HepG2 (cell line): ENCODE measurements at regions not wholly inside any gene's neighbourhood (a gene's known extent, or its start where the extent isn't known, plus 50 kb on each side); places are given as distances from the start of the nearest gene placed in this dataset.

ENCODE experiments used
- FOSL2 ChIP-seq: sonication (generic); formaldehyde crosslinking; IDR thresholded peaks from 2 replicates; pipeline ENCODE4 v1.4.0; 2020; ENCODE audit warnings: missing genetic modification reagents
- GPN1 ChIP-seq: sonication (generic); formaldehyde crosslinking; IDR thresholded peaks from 2 replicates; pipeline ENCODE4 v1.5.1; 2020; ENCODE audit warnings: missing genetic modification reagents, borderline replicate concordance
- IKZF1 ChIP-seq: fragments of 450-650 bp; IDR thresholded peaks from 2 replicates; pipeline ENCODE4 v1.7.1; 2016
- IKZF5 ChIP-seq: IDR thresholded peaks from 2 replicates; pipeline ENCODE4 v1.6.1; 2018; ENCODE audit warnings: missing genetic modification reagents, mild to moderate bottlenecking, missing compliant biosample characterization
- NRL ChIP-seq: sonication (generic); formaldehyde crosslinking; IDR thresholded peaks from 2 replicates; pipeline ENCODE4 v1.5.0; 2020; ENCODE audit warnings: missing genetic modification reagents, mild to moderate bottlenecking, moderate library complexity, borderline replicate concordance
- PATZ1 ChIP-seq: sonication (generic); formaldehyde crosslinking; IDR thresholded peaks from 2 replicates; pipeline ENCODE4 v1.4.0; 2020; ENCODE audit warnings: missing genetic modification reagents
- SP2 ChIP-seq: sonication (generic); formaldehyde crosslinking; IDR thresholded peaks from 2 replicates; pipeline ENCODE4 v1.5.1; 2020; ENCODE audit warnings: mild to moderate bottlenecking, missing genetic modification reagents
- SRF ChIP-seq: IDR thresholded peaks from 2 replicates; pipeline ENCODE4 v1.6.1; 2011; ENCODE audit warnings: mild to moderate bottlenecking, low read depth, low read length, moderate library complexity
- U2AF1 ChIP-seq: fragments of 200-400 bp; formaldehyde crosslinking; optimal IDR thresholded peaks from 2 replicates; pipeline ENCODE3; 2017; ENCODE audit warnings: mild to moderate bottlenecking, low read depth, low read length
- ZBTB34 ChIP-seq: sonication (generic); formaldehyde crosslinking; IDR thresholded peaks from 2 replicates; pipeline ENCODE4 v1.8.0; 2022; ENCODE audit warnings: mild to moderate bottlenecking, missing genetic modification reagents
- ZBTB8A ChIP-seq: sonication (generic); formaldehyde crosslinking; IDR thresholded peaks from 2 replicates; pipeline ENCODE4 v1.4.0; 2020; ENCODE audit warnings: mild to moderate bottlenecking, low read depth, missing genetic modification reagents, borderline replicate concordance
- ZHX1 ChIP-seq: sonication (generic); formaldehyde crosslinking; IDR thresholded peaks from 2 replicates; pipeline ENCODE4 v1.8.1; 2022; ENCODE audit warnings: low read depth, mild to moderate bottlenecking, missing genetic modification reagents
- ZIK1 ChIP-seq: sonication (generic); formaldehyde crosslinking; IDR thresholded peaks from 2 replicates; pipeline ENCODE4 v1.5.0; 2020; ENCODE audit warnings: mild to moderate bottlenecking, low read depth, missing genetic modification reagents, borderline replicate concordance
- ZNF44 ChIP-seq: sonication (generic); formaldehyde crosslinking; IDR thresholded peaks from 2 replicates; pipeline ENCODE4 v1.5.1; 2020; ENCODE audit warnings: mild to moderate bottlenecking, missing genetic modification reagents
- ZSCAN5A ChIP-seq: sonication (generic); formaldehyde crosslinking; IDR thresholded peaks from 2 replicates; pipeline ENCODE4 v1.8.0; 2022; ENCODE audit warnings: mild to moderate bottlenecking, missing genetic modification reagents, borderline replicate concordance

- TF ChIP-seq ZBTB34 (CRISPR knock-in tag) (no peak), PATZ1 (CRISPR knock-in tag) (peak; percentile 40; the same call in 1 of the 2 replicates), FOSL2 (peak; percentile 17; the same call in 1 of the 2 replicates), SRF (no peak), SP2 (CRISPR knock-in tag) (peak; percentile 59; the same call in 1 of the 2 replicates), ZNF44 (CRISPR knock-in tag) (no peak), IKZF5 (CRISPR knock-in tag) (peak; percentile 24; the same call in 1 of the 2 replicates), ZSCAN5A (CRISPR knock-in tag) (no peak), NRL (CRISPR knock-in tag) (0 out of 2 replicates have a peak, but pooled peaks have one; percentile 45), ZIK1 (0 out of 2 replicates have a peak, but pooled peaks have one; percentile 57), ZHX1 (CRISPR knock-in tag) (no peak), IKZF1 (no peak), U2AF1 (no peak), GPN1 (CRISPR knock-in tag) (0 out of 2 replicates have a peak, but pooled peaks have one; percentile 30), ZBTB8A (CRISPR knock-in tag) (0 out of 2 replicates have a peak, but pooled peaks have one; percentile 43)
Measured at GRCh38 chr16:87550495-87550961, 51.8 kb upstream of the JPH3 start (continued).
